Fibroblast of mammary gland (primary cell): ENCODE measurements at regions not wholly inside any gene's neighbourhood (a gene's known extent, or its start where the extent isn't known, plus 50 kb on each side); places are given as distances from the start of the nearest gene placed in this dataset.
"Not testable (repeated sequence)": the region's sequence is repeated elsewhere in the genome, so short reads cannot be mapped to it uniquely, and the experiment has no call there.

Experiments used
- DNase-seq: peaks from one replicate; pipeline ENCODE4 v3.0.0-alpha.2; 2010; ENCODE audit warnings: low read depth
- H3K4me3 ChIP-seq: 2 replicates; pipeline ENCODE4 v1.5.1; 2011; ENCODE audit warnings: low read depth, mild to moderate bottlenecking, low read length, moderate library complexity; ENCODE audit not compliant: control insufficient read depth
- CTCF ChIP-seq: conservative IDR thresholded peaks from 2 replicates; pipeline ENCODE4 v1.5.1; 2011; ENCODE audit warnings: low read depth, low read length, inconsistent platforms; ENCODE audit not compliant: control insufficient read depth, insufficient read depth

DNA sequence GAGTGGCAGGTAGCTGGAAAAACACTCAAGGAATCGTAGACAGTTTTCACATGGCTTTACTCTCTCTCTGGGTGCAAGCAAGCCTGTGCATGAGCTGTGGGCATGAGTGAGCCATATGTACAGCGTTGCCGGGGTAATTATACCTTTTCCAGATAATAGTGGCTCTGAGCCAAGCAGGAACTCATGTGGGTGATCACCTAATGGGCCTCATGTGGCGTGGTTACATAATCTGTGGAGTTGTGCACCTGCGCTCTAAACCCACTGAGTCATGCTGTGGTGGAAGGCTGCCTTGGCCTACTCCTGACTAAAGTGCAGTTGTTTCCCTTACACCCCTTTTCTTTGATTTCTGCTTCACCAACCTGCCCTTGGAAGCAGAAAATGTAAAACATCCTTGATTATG is 1564.5 kb upstream of the PCDH10 start:
- DNase-seq: no peak
- no peak overlapping the region for H3K4me3 ChIP-seq
- TF ChIP-seq CTCF: no peak

DNA sequence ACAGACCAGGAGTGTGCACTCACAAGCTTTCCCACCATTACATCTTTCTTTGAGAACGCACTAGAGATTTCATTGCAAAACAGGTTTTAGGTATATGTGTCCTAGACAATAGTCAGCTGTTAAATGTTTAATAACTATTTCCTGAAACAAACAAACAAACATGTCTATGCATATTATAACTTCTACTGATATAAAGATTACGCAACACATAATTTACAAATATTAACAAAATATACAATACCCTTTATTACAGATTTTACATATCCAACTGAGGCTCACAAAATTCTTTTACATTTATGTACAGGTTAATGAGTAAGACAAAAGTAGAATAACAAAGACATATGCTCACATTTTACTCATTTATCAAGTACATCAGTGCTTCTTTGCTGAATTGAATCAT is 1554.0 kb upstream of the PCDH10 start:
- TF ChIP-seq CTCF: no peak
- DNase-seq: no peak
- no peak overlapping the region for H3K4me3 ChIP-seq

- TF ChIP-seq CTCF: no peak
- no peak overlapping the region for H3K4me3 ChIP-seq
- no peak for DNase-seq
These were observed 1545.4 kb upstream of the PCDH10 start for GRCh38 chr4:131603705-131604104.

DNA sequence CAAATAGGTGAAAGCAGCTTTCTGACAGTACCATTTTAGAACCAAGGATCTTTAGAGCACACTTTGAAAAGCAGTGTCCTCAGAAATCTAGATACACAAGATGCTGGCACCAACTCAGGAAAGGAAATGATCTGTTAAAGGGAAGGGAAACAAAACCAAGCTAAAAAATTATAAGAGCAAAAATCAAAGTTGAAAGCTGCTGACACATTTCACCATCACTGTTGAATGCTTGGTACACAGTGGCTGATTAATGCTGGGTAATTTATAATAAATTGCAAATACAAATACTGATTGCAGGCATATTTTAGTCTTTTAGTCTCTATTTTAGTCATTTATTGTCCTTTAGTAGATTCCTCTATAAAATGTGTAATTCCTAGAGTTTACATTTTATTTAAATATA is 1540.1 kb upstream of the PCDH10 start:
- TF ChIP-seq CTCF: no peak
- no peak overlapping the region for H3K4me3 ChIP-seq
- DNase-seq: peak; percentile 25

DNA sequence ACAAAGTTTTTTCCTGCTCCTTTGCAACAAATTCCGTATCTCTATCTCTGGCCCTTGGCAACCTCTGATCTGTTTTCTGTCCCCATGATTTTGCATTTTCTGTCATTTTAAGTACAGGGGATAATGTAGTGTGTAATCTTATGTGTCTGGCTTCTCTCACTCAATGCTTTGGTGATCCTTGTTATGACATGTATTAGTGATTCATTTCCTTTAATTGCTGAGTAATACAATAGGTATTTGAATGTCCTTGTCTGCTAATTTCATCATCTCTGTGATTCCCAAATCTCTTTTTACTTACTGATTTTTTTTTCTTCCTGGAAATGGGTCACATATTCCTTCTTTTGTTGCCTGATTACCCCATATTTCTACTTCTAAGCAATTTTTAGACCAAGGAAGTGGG is 1538.6 kb upstream of the PCDH10 start:
- DNase-seq: peak; percentile 86
- not testable (repeated sequence) for H3K4me3 ChIP-seq

GRCh38 chr4:131613086-131613823 is 1535.8 kb upstream of the PCDH10 start:
- TF ChIP-seq CTCF: no peak
- no peak overlapping the region for H3K4me3 ChIP-seq
- DNase-seq: no peak

- H3K4me3 ChIP-seq: no peak overlapping the region
- no peak for DNase-seq
- no peak for TF ChIP-seq CTCF
These were observed 1535.3 kb upstream of the PCDH10 start for GRCh38 chr4:131613824-131614216.
